Endothelial cell of umbilical vein (primary cell): ENCODE measurements at regions not wholly inside any gene's neighbourhood (a gene's known extent, or its start where the extent isn't known, plus 50 kb on each side); places are given as distances from the start of the nearest gene placed in this dataset.

ENCODE experiments used
- BruUV-seq: library from RNA; stranded (reverse); fragments of 400-500 nt; replicated peaks from 2 replicates; lab custom pipeline; 2021; lab: Mats Ljungman, UMichigan
- CTCF ChIA-PET: fragments of 300-600, 350-600 bp; sonication (Branson Sonifier 250); formaldehyde crosslinking; loops from one replicate; lab custom pipeline; 2021; ENCODE audit warnings: antibody characterized with exemption, inconsistent platforms; lab: Charles Lee
- POLR2A ChIA-PET: fragments of 300-600, 350-600 bp; sonication (Branson Sonifier 250); formaldehyde crosslinking; loops from one replicate; lab custom pipeline; 2021; ENCODE audit warnings: antibody characterized with exemption, inconsistent platforms; lab: Charles Lee
- DNase-seq: peaks from one replicate; pipeline ENCODE4 v3.0.0-alpha.2; 2011; ENCODE audit warnings: low read depth, low spot score
- FAIRE-seq: peaks from 2 replicates; lab custom pipeline; 2011; peaks lifted over from hg19 to GRCh38; lab: Jason Lieb, UNC
- H2AFZ ChIP-seq: 2 replicates; pipeline ENCODE4 v1.6.0; 2012; ENCODE audit warnings: low read depth, low read length, control low read depth, inconsistent platforms
- H3K27ac ChIP-seq: 2 replicates; pipeline ENCODE4 v1.5.1; 2011; ENCODE audit warnings: low read depth, mild to moderate bottlenecking, control low read depth, low read length, moderate library complexity; ENCODE audit not compliant: insufficient read depth
- H3K27me3 ChIP-seq, 2 experiments: 2 replicates each; pipeline versions ENCODE4 v1.6.0 to v1.6.1; 2011; ENCODE audit warnings: low read length in 2 of 2, mixed read lengths in 1 of 2; ENCODE audit not compliant: control insufficient read depth in 2 of 2, insufficient read depth in 2 of 2
- H3K36me3 ChIP-seq, 2 experiments: 2 replicates in 1 of 2; 3 replicates in 1 of 2; pipeline ENCODE4 v1.5.1; 2011; ENCODE audit warnings: low read length in 2 of 2, mild to moderate bottlenecking in 1 of 2, moderate library complexity in 1 of 2; ENCODE audit not compliant: control insufficient read depth in 2 of 2, insufficient read depth in 2 of 2; ENCODE audit errors: extremely low read depth in 1 of 2
- H3K4me1 ChIP-seq: 3 replicates; pipeline ENCODE4 v1.5.1; 2011; ENCODE audit warnings: mild to moderate bottlenecking, low read length; ENCODE audit not compliant: control insufficient read depth, insufficient read depth; ENCODE audit errors: extremely low read depth
- H3K4me2 ChIP-seq: 2 replicates; pipeline ENCODE4 v1.6.1; 2011; ENCODE audit warnings: low read length, control low read depth, mixed read lengths; ENCODE audit not compliant: insufficient read depth
- H3K4me3 ChIP-seq, 3 experiments: fragments of 200-600 bp in 1 of 3; sonication (generic), shearing (Covaris generic) in 1 of 3; replicated peaks in 1 of 3; 2 replicates each; pipeline ENCODE4 v1.5.1; 2011 to 2016; ENCODE audit warnings: control low read depth in 3 of 3, low read length in 3 of 3, mild to moderate bottlenecking in 2 of 3, inconsistent platforms in 1 of 3, low read depth in 1 of 3, moderate library complexity in 1 of 3; ENCODE audit not compliant: insufficient read depth in 1 of 3
- H3K79me2 ChIP-seq: 2 replicates; pipeline ENCODE4 v1.6.0; 2012; ENCODE audit warnings: low read length, inconsistent platforms; ENCODE audit not compliant: control insufficient read depth, insufficient read depth
- H3K9ac ChIP-seq: replicated peaks from 2 replicates; pipeline ENCODE3; 2011; ENCODE audit warnings: low read length, control low read depth; ENCODE audit not compliant: insufficient read depth; ENCODE audit errors: extremely low read depth
- H3K9me1 ChIP-seq: replicated peaks from 3 replicates; pipeline ENCODE4 v1.6.0; 2011; ENCODE audit warnings: mild to moderate bottlenecking, low read length; ENCODE audit not compliant: control insufficient read depth, insufficient read depth; ENCODE audit errors: extremely low read depth
- H3K9me3 ChIP-seq: replicated peaks from 2 replicates; pipeline ENCODE4 v1.5.1; 2012; ENCODE audit warnings: low read length, inconsistent platforms; ENCODE audit not compliant: control insufficient read depth, insufficient read depth
- H4K20me1 ChIP-seq: replicated peaks from 2 replicates; pipeline ENCODE3; 2011; ENCODE audit warnings: mild to moderate bottlenecking, low read length; ENCODE audit not compliant: control insufficient read depth, insufficient read depth; ENCODE audit errors: extremely low read depth
- EZH2 ChIP-seq: IDR thresholded peaks from 2 replicates; pipeline ENCODE4 v1.6.1; 2012; ENCODE audit warnings: borderline replicate concordance, low read depth, mild to moderate bottlenecking, moderate library complexity, low read length, inconsistent platforms; ENCODE audit not compliant: severe bottlenecking
- FOS ChIP-seq: IDR thresholded peaks from 2 replicates; pipeline ENCODE4 v1.6.1; 2011; ENCODE audit warnings: mild to moderate bottlenecking, low read length, moderate library complexity, borderline replicate concordance; ENCODE audit not compliant: insufficient read depth
- GATA2 ChIP-seq: IDR thresholded peaks from 2 replicates; pipeline ENCODE4 v1.7.0; 2011; ENCODE audit warnings: low read depth, mild to moderate bottlenecking, moderate library complexity, mixed read lengths, low read length; ENCODE audit not compliant: insufficient read length, insufficient read depth
- JUN ChIP-seq: IDR thresholded peaks from 2 replicates; pipeline ENCODE4 v1.6.1; 2011; ENCODE audit warnings: borderline replicate concordance, low read depth; ENCODE audit not compliant: insufficient read length, insufficient read depth
- MYC ChIP-seq: IDR thresholded peaks from one replicate; pipeline ENCODE4 v1.6.1; 2011; ENCODE audit warnings: mild to moderate bottlenecking, low read depth, low read length
- POLR2A ChIP-seq: IDR thresholded peaks from 2 replicates; pipeline ENCODE4 v1.6.1; 2012; ENCODE audit warnings: low read depth, mild to moderate bottlenecking, control low read depth, low read length
- POLR2AphosphoS5 ChIP-seq: IDR thresholded peaks from 2 replicates; pipeline ENCODE4 v1.6.1; 2012; ENCODE audit warnings: low read depth, mild to moderate bottlenecking, control low read depth, low read length, moderate library complexity; ENCODE audit not compliant: insufficient read depth
- dilution Hi-C: fragments of 300-500 bp; cut with MboI; formaldehyde crosslinking; loops from one replicate; pipeline ENCODE4 v1.15.0; 2019; ENCODE audit warnings: low sequenced_read_pairs; ENCODE audit not compliant: extremely low pct_ligation_motif_present
- intact Hi-C: fragments of 100-400 bp; cut with micrococcal nuclease; formaldehyde crosslinking; loops from one replicate; pipeline ENCODE4 v1.10.0; 2022
- TF ChIP-seq, protein P1 (sequence below), 2 donors: IDR thresholded peaks; 1 replicate in 1 of 2; 2 replicates in 1 of 2; pipeline ENCODE4 v1.5.1; 2011; ENCODE audit warnings: low read length in 2 of 2, mild to moderate bottlenecking in 2 of 2, moderate library complexity in 2 of 2, control low read depth in 1 of 2, inconsistent platforms in 1 of 2, low read depth in 1 of 2; ENCODE audit not compliant: insufficient read depth in 1 of 2; ENCODE audit errors: extremely low read depth in 1 of 2
- TF ChIP-seq, protein P2 (sequence below): IDR thresholded peaks from 2 replicates; pipeline ENCODE4 v1.6.1; 2011; ENCODE audit not compliant: insufficient read depth, insufficient read length

- no peak overlapping the region for H3K4me3 ChIP-seq
- FAIRE-seq (no peak), DNase-seq (no peak)
- H3K27ac ChIP-seq, result no peak overlapping the region
- POLR2A ChIA-PET, result no interaction called here
- no peaks in the 10 kb centered on the region for H3K27me3 ChIP-seq
- H4K20me1 ChIP-seq, result no peaks in the 10 kb centered on the region
- H3K9ac ChIP-seq, result no peak overlapping the region
- H3K36me3 ChIP-seq, result no peaks in the 10 kb centered on the region
- dilution Hi-C loops (no loop called here), intact Hi-C loops (no loop called here)
- CTCF ChIA-PET, result no interaction called here
- H3K9me1 ChIP-seq, result no peaks in the 10 kb centered on the region
- no TSS peak for BruUV-seq
- H3K9me3 ChIP-seq, result peaks cover 2% of the 10 kb centered on the region
- TF ChIP-seq POLR2A (no peak), MYC (no peak), POLR2AphosphoS5 (no peak), GATA2 (no peak)
- TF ChIP-seq, protein P1, sequence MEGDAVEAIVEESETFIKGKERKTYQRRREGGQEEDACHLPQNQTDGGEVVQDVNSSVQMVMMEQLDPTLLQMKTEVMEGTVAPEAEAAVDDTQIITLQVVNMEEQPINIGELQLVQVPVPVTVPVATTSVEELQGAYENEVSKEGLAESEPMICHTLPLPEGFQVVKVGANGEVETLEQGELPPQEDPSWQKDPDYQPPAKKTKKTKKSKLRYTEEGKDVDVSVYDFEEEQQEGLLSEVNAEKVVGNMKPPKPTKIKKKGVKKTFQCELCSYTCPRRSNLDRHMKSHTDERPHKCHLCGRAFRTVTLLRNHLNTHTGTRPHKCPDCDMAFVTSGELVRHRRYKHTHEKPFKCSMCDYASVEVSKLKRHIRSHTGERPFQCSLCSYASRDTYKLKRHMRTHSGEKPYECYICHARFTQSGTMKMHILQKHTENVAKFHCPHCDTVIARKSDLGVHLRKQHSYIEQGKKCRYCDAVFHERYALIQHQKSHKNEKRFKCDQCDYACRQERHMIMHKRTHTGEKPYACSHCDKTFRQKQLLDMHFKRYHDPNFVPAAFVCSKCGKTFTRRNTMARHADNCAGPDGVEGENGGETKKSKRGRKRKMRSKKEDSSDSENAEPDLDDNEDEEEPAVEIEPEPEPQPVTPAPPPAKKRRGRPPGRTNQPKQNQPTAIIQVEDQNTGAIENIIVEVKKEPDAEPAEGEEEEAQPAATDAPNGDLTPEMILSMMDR (IDR thresholded peaks at IDR 0.05; ENCODE audit: extremely low read depth in 1 of 2, insufficient read depth in 1 of 2, low read depth in 1 of 2, low read length in 2 of 2), result no peak
- H2AFZ ChIP-seq, result no peak overlapping the region
- no peaks in the 10 kb centered on the region for H3K79me2 ChIP-seq
- H3K4me1 ChIP-seq, result no peaks in the 10 kb centered on the region
- H3K4me2 ChIP-seq, result no peak overlapping the region
These were observed 313.1 kb upstream of the ZFHX3 start for GRCh38 chr16:73361061-73361460.

DNA sequence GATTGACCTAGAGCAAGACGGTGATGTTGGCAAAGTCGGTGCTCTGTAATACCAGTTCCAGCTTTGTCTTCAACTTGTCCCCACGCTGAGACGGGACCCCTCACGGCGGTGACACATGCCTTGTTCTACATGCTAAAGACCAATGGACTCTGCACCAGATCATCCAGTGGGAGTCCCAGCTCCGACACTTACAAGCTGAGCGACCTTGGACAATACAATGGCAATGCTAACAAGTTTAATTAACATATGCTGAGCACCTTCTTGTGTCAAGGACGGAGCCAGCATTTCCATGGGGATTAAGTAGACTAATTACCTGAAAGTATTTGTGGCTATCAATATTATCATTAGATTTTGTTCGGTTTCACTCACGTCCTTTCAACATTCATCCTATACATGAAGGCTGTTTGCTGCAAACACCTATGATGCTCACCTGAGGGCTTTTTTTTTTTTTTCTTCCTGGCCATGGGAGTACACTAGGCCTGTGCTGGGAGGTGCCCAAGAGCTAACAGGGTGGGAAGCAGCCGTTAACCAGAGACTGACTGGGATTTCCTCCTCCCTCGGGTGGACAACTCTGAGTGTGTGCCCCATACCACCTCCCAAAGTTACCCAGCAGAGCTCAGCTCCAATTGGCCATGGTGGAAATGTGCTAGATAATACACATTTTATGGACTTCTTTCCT lies 308.6 kb upstream of the ZFHX3 start:
- FAIRE-seq, result no peak
- Histone ChIP-seq H3K27ac (no peak overlapping the region), H3K27me3 (no peaks in the 10 kb centered on the region), H3K9me3 (peaks cover 2% of the 10 kb centered on the region), H2AFZ (no peak overlapping the region), H3K9ac (no peak overlapping the region), H3K36me3 (no peaks in the 10 kb centered on the region), H3K4me1 (no peaks in the 10 kb centered on the region), H3K4me2 (no peak overlapping the region), H3K79me2 (no peaks in the 10 kb centered on the region), H3K4me3 (no peak overlapping the region), H4K20me1 (no peaks in the 10 kb centered on the region), H3K9me1 (no peaks in the 10 kb centered on the region)
- DNase-seq, result no peak
- intact Hi-C loops, result no loop called here
- CTCF ChIA-PET, result no interaction called here
- no TSS peak for BruUV-seq
- dilution Hi-C loops, result no loop called here
- POLR2A ChIA-PET, result interaction anchor here (0.7 kb wide), 1 partner anchor 9 kb away, joined by 3 read pairs; no protein-coding TSS in a partner anchor
- TF ChIP-seq POLR2AphosphoS5 (no peak), POLR2A (no peak), JUN (no peak), GATA2 (no peak), MYC (no peak), EZH2 (no peak), FOS (no peak)
- TF ChIP-seq, protein P1 (IDR thresholded peaks at IDR 0.05; ENCODE audit: extremely low read depth in 1 of 2, insufficient read depth in 1 of 2, low read depth in 1 of 2, low read length in 2 of 2), result no peak
- TF ChIP-seq, protein P2, sequence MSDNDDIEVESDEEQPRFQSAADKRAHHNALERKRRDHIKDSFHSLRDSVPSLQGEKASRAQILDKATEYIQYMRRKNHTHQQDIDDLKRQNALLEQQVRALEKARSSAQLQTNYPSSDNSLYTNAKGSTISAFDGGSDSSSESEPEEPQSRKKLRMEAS, result no peak
